HL-60 (cell line): ENCODE measurements at regions not wholly inside any gene's neighbourhood (a gene's known extent, or its start where the extent isn't known, plus 50 kb on each side); places are given as distances from the start of the nearest gene placed in this dataset.
A peak's percentile ranks its signal among the peaks of the same experiment; 100 is the strongest.
"Not testable (repeated sequence)": the region's sequence is repeated elsewhere in the genome, so short reads cannot be mapped to it uniquely, and the experiment has no call there.

Experiments used
- DNase-seq, 2 experiments: peaks; one replicate each; pipeline ENCODE4 v3.0.0-alpha.2; 2010 to 2020; ENCODE audit warnings: low read depth in 1 of 2, low spot score in 1 of 2
- H3K27ac ChIP-seq: fragments of 250-450 bp; sonication (Bioruptor Pico); replicated peaks from 2 replicates; pipeline ENCODE4 v1.5.1; 2020; ENCODE audit warnings: mild to moderate bottlenecking, moderate library complexity
- H3K27me3 ChIP-seq: fragments of 250-450 bp; sonication (Bioruptor Pico); 2 replicates; pipeline ENCODE4 v1.5.1; 2021; ENCODE audit warnings: mild to moderate bottlenecking, moderate library complexity; ENCODE audit not compliant: insufficient read depth, poor library complexity, severe bottlenecking
- H3K4me3 ChIP-seq: replicated peaks from 2 replicates; pipeline ENCODE4 v1.5.1; 2011; ENCODE audit warnings: mild to moderate bottlenecking, control low read depth, low read length; ENCODE audit not compliant: insufficient read depth
- CTCF ChIP-seq: IDR thresholded peaks from one replicate; pipeline ENCODE4 v1.5.1; 2011; ENCODE audit warnings: low read length, control low read depth, inconsistent platforms; ENCODE audit not compliant: insufficient read depth
- GABPA ChIP-seq: IDR thresholded peaks from 2 replicates; pipeline ENCODE4 v1.6.1; 2012; ENCODE audit warnings: low read depth
- POLR2AphosphoS5 ChIP-seq: IDR thresholded peaks from 2 replicates; pipeline ENCODE4 v1.6.1; 2012; ENCODE audit warnings: low read depth
- REST ChIP-seq: IDR thresholded peaks from 2 replicates; pipeline ENCODE4 v1.6.1; 2012; ENCODE audit warnings: low read depth; ENCODE audit not compliant: insufficient replicate concordance
- SPI1 ChIP-seq: IDR thresholded peaks from 2 replicates; pipeline ENCODE4 v1.6.1; 2012; ENCODE audit warnings: low read depth, mild to moderate bottlenecking, borderline replicate concordance

GRCh38 chr5:40429258-40430100 is 250.2 kb upstream of the PTGER4 start:
- TF ChIP-seq POLR2AphosphoS5 (no peak), SPI1 (peak; percentile 86)
- Histone ChIP-seq H3K27me3 (no peaks in the 10 kb centered on the region), H3K27ac (no peak overlapping the region), H3K4me3 (no peak overlapping the region)
- peak; percentile 28 to 53 for DNase-seq

GRCh38 chr5:40428815-40429214 is 250.9 kb upstream of the PTGER4 start:
- no peak overlapping the region for H3K27ac ChIP-seq
- no peak for DNase-seq
- H3K27me3 ChIP-seq = no peaks in the 10 kb centered on the region
- no peak for TF ChIP-seq CTCF
- no peak for TF ChIP-seq SPI1
- no peak for TF ChIP-seq REST
- no peak for TF ChIP-seq POLR2AphosphoS5
- TF ChIP-seq GABPA = no peak
- H3K4me3 ChIP-seq = no peak overlapping the region

GRCh38 chr5:40428126-40428525 is 251.6 kb upstream of the PTGER4 start:
- DNase-seq = peak; percentile 21 to 61
- H3K27me3 ChIP-seq = no peaks in the 10 kb centered on the region
- H3K4me3 ChIP-seq = no peak overlapping the region
- H3K27ac ChIP-seq = no peak overlapping the region
- TF ChIP-seq GABPA (no peak), POLR2AphosphoS5 (no peak), CTCF (no peak), SPI1 (no peak), REST (no peak)

GRCh38 chr5:40417046-40417810 is 262.5 kb upstream of the PTGER4 start:
- H3K4me3 ChIP-seq, DNase-seq, H3K27me3 ChIP-seq, H3K27ac ChIP-seq: not testable (repeated sequence)
